ENCODE measurements at regions not wholly inside any gene's neighbourhood (a gene's known extent, or its start where the extent isn't known, plus 50 kb on each side); places are given as distances from the start of the nearest gene placed in this dataset.

DNA sequence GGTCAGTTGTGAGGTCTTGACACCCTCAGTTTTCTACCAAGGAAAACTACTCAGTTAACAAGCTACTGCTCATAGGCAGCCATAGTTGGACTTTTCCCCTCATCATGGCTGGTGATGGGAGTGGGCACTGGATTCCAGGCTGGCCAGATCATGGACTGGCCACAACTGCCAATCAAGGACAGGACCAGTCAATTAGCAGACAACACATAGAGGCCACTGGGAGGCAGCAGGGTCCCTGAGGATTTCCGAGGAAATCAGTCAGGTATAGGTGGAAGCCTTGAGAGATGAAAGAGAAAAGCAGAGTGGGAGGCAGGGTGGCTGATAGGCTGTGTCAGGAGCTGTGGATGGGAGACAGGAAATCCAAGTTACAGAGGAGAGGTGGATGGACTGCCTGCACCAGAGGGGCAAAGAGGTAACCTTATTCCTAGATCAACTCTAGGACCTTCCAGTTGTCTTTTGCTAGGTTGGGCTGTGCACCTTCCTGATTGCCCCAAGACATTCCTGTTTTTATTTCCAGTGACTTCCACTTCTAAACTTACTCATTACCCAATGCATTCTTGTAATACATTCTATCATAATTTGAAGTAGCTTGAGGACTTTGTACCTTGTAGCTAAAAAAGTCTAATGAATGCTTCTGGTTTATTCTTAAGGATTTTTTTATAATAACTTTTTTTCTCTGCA lies 361.8 kb downstream of the KCNRG start:
- TF ChIP-seq, protein P1, sequence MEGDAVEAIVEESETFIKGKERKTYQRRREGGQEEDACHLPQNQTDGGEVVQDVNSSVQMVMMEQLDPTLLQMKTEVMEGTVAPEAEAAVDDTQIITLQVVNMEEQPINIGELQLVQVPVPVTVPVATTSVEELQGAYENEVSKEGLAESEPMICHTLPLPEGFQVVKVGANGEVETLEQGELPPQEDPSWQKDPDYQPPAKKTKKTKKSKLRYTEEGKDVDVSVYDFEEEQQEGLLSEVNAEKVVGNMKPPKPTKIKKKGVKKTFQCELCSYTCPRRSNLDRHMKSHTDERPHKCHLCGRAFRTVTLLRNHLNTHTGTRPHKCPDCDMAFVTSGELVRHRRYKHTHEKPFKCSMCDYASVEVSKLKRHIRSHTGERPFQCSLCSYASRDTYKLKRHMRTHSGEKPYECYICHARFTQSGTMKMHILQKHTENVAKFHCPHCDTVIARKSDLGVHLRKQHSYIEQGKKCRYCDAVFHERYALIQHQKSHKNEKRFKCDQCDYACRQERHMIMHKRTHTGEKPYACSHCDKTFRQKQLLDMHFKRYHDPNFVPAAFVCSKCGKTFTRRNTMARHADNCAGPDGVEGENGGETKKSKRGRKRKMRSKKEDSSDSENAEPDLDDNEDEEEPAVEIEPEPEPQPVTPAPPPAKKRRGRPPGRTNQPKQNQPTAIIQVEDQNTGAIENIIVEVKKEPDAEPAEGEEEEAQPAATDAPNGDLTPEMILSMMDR (conservative IDR thresholded peaks at IDR 0.05; ENCODE audit: low read depth, low read length), result peak; percentile 50
- no peak overlapping the region for H3K4me3 ChIP-seq (ENCODE audit: low read depth, low read length)
- DNase-seq (ENCODE audit: low read depth), result no peak

DNA sequence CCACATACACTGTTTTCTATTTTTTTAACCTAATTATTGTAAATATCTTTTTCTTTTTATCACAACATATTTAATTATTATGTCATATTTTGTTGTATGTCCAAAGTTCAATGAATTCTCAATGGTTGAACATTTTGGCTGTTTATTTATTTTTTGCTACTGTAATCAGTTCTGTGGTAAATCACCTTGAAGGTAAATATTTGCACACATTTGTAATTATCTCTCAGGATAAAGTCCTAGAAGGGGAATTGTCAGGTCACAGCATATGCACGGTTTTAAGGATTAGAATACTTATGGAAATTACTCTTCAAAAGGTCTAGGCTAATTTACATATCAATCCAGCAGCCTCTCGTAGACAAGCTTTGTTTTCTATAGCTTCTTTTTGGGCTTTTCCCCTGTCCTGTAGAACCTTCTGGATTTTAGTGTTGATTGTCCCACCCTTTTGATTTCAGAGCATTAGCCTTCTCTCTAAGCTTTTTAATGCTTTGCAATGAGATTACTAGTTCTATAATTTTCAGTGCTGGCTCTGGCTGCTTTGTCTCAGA lies 362.6 kb downstream of the KCNRG start:
- TF ChIP-seq, protein P1 (conservative IDR thresholded peaks at IDR 0.05; ENCODE audit: low read depth, low read length), result no peak
- no peak for DNase-seq (ENCODE audit: low read depth)
- H3K4me3 ChIP-seq (ENCODE audit: low read depth, low read length), result no peak overlapping the region

DNA sequence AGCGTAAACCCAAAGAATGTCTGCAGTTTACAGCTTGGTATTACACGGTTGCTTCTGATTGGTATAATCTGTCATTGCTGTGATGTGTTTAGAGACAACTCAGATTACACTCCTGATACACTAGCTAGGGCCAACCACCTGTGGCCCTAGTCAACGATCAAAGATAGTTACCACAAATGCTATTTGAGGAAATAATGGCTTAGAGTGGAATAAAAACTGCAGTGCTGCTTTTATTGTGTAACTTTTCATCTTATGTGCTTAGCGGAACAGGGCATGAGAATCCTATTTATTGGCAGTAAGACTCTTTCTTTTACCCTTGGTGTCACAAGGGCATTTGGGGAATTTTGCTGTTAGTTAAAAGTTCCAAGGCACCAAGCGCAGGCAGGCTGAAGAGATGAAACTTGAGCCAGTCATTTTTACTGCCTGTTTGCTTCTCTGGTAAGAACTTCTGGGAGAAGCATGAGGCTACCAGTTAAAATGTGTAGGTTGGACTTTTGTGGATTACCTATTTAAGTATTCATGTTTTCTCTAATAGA lies 363.3 kb downstream of the KCNRG start:
- TF ChIP-seq, protein P1 (conservative IDR thresholded peaks at IDR 0.05; ENCODE audit: low read depth, low read length), result no peak
- DNase-seq (ENCODE audit: low read depth), result no peak
- no peak overlapping the region for H3K4me3 ChIP-seq (ENCODE audit: low read depth, low read length)

DNA sequence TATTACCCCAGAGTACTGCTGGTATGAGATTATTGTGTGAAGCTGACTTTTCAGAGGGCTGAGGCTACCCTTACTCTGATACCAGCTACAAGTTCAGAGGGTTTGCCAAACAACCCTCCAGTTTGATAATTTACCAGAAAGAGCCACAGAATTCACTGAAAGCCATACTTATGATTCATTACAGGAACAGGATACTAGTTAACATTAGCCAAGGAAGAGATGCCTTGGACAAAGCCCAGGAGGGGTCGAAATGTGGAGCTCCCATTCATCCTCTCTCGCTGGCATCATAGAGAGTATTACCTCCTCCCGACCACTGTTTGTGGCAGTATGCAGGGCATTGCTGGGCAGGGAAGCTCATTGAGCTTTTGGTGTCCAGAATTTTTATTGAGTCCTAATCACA lies 364.3 kb downstream of the KCNRG start:
- TF ChIP-seq, protein P1 (conservative IDR thresholded peaks at IDR 0.05; ENCODE audit: low read depth, low read length), result no peak
- no peak overlapping the region for H3K4me3 ChIP-seq (ENCODE audit: low read depth, low read length)
- peak; percentile 52 for DNase-seq (ENCODE audit: low read depth)

DNA sequence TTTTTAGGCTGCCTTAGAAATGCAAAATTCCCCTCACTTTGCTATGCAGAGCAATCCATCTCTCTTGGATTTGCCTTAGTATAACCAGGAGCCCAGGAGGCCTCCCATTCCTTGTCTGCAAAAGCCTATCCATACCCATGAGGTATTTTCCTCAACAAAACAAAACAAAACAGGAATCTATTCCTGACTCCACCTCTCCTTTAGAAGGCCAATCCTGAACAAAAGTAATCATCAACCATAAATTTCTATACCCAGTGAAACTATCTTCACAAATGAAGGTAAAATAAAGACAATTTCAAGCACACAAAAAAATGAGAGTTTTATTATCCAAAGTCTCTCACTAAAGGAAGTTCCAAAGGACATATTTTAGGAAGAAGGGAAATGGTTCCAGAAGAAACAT lies 365.7 kb downstream of the KCNRG start:
- TF ChIP-seq, protein P1 (conservative IDR thresholded peaks at IDR 0.05; ENCODE audit: low read depth, low read length), result no peak
- no peak for DNase-seq (ENCODE audit: low read depth)
- H3K4me3 ChIP-seq (ENCODE audit: low read depth, low read length), result no peak overlapping the region

DNA sequence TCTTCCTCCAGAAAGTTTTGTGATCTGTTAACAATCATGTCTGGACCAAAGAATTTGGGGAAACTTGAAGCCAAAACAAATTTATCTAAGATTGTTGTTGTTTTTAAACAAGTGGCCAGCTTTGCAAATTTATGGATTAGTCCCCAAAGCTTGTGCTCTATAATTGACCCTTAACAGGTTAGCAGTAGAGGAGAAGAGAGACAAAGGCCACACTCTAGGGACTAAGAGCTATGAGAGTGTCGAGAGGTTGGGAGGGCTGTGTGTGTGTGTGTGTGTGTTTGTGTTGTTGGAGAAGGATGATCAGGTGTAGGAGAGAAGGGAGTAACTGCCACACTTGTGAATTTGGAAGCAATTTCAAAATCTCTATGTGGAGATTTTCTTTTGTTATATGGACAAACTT lies 367.3 kb downstream of the KCNRG start:
- DNase-seq (ENCODE audit: low read depth), result no peak
- no peak overlapping the region for H3K4me3 ChIP-seq (ENCODE audit: low read depth, low read length)
- TF ChIP-seq, protein P1 (conservative IDR thresholded peaks at IDR 0.05; ENCODE audit: low read depth, low read length), result no peak

DNA sequence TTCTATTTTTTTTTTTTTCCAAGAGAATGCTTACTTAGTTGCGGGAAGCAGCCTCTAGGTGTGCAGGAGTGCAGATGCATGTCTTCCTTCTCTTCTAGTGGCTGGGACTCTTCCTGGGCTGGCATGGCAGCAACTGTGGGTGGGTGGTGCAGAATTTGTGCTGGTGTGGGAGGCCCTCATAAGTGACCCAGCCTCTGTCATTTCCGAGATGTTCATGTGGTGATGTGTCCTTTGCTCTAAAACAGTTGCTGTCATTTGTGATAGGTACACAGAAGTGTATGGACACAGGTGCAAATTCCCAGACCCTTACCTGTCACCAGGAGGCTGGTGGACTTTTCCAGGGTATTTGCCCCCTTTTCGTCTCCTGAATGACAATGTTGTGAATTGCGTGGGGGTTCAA lies 367.7 kb downstream of the KCNRG start:
- TF ChIP-seq, protein P1 (conservative IDR thresholded peaks at IDR 0.05; ENCODE audit: low read depth, low read length), result no peak
- no peak for DNase-seq (ENCODE audit: low read depth)

More for the DNA sequence above, 367.7 kb downstream of the KCNRG start:
- no peak overlapping the region for H3K4me3 ChIP-seq (ENCODE audit: low read depth, low read length)

All from epithelial cell of proximal tubule (primary cell).